ENCODE measurements at regions not wholly inside any gene's neighbourhood (a gene's known extent, or its start where the extent isn't known, plus 50 kb on each side); places are given as distances from the start of the nearest gene placed in this dataset.
"Not testable (repeated sequence)": the region's sequence is repeated elsewhere in the genome, so short reads cannot be mapped to it uniquely, and the experiment has no call there.

DNA sequence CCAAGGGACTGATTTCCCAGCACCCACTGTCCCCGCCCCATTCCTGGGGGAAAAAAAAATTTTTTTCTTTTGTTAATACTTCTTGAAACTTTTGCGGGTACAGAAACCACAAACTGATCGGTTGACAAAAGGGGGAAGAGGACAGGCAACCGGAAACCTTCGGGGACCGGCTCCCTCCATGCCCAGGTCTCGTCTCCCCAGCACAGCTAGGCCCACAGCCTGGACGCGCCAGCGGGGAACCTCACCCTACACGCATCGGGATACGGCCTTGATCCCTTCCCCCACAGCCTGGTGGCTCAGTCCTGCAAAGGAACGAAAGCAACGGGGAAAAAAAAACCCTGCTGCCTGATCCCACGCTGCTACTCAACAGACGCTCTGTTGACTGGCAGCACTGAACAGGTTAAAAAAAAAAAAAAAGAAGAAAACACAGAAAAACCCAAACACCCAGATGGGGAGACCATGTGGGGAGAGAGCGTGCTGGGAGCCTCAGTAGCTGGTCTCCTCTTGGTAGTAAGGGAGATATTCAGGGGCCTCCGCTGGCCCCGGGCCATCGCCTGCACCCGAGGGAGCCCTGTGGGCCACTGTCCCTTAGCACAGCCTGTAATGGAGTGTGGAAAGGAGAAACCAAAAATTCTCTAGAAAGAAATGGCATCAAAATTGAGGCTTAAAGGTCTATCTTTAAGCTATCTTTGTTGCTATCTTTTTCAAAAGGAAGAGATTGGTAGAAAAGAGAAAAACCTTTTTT lies 185.7 kb downstream of the POTEC start:
- POLR2A ChIA-PET (ENCODE audit: partially characterized antibody); H2BK15ac ChIP-seq (ENCODE audit: low read length); H3K9ac ChIP-seq (replicated peaks in 1 of 4; ENCODE audit: extremely low read depth in 1 of 4, low read depth in 3 of 4, low read length in 3 of 4); H4K91ac ChIP-seq (replicated peaks; ENCODE audit: insufficient read length, low read length); H3K4ac ChIP-seq (replicated peaks; ENCODE audit: insufficient read length, low read depth, low read length); H3K4me1 ChIP-seq (replicated peaks in 1 of 4; ENCODE audit: control insufficient read depth in 3 of 4, insufficient read depth in 4 of 4, low read length in 3 of 4); H3K79me2 ChIP-seq (ENCODE audit: control insufficient read depth in 1 of 2, insufficient read depth in 2 of 2, low read length in 2 of 2); H3K23ac ChIP-seq (ENCODE audit: insufficient read length); H2BK20ac ChIP-seq (ENCODE audit: low read length); H3K4me3 ChIP-seq (ENCODE audit: extremely low read depth in 1 of 4, insufficient read depth in 2 of 4, low read depth in 3 of 4, low read length in 4 of 4); H3K79me1 ChIP-seq (ENCODE audit: low read depth, low read length); H2BK12ac ChIP-seq (ENCODE audit: low read depth, low read length); H3K27ac ChIP-seq (ENCODE audit: low read depth, low read length); H2AK5ac ChIP-seq (ENCODE audit: low read depth, low read length); H3K36me3 ChIP-seq (ENCODE audit: control insufficient read depth in 2 of 4, insufficient read depth in 4 of 4, low read length in 3 of 4); H2BK5ac ChIP-seq (ENCODE audit: low read depth, low read length); DNase-seq (ENCODE audit: low read depth in 1 of 2, low spot score in 2 of 2); H2BK120ac ChIP-seq (replicated peaks; ENCODE audit: low read depth, low read length); FAIRE-seq; H3K18ac ChIP-seq (ENCODE audit: extremely low read depth, low read length); H4K5ac ChIP-seq (ENCODE audit: insufficient read length, low read depth, low read length); H3K4me2 ChIP-seq (ENCODE audit: insufficient read depth in 1 of 2, low read depth in 2 of 2, low read length in 2 of 2); H3K23me2 ChIP-seq (ENCODE audit: low read depth, low read length); H4K20me1 ChIP-seq (replicated peaks in 1 of 2; ENCODE audit: control insufficient read depth in 1 of 2, insufficient read depth in 2 of 2, low read length in 2 of 2); H3K14ac ChIP-seq (ENCODE audit: insufficient read length); H2AFZ ChIP-seq (ENCODE audit: low read length); H3K27me3 ChIP-seq (replicated peaks in 1 of 4; ENCODE audit: control insufficient read depth in 3 of 4, extremely low read depth in 1 of 4, insufficient read depth in 3 of 4, low read length in 3 of 4); H3K56ac ChIP-seq (replicated peaks; ENCODE audit: insufficient read length, low read depth, low read length); H4K8ac ChIP-seq (ENCODE audit: extremely low read depth, insufficient read depth, low read length); CTCF ChIA-PET (ENCODE audit: partially characterized antibody): not testable (repeated sequence)
- H3K9me3 ChIP-seq (ENCODE audit: insufficient read depth in 2 of 2, low read depth in 1 of 2, low read length in 1 of 2) = peaks cover 6 to 34% of the 10 kb centered on the region in 2 experiments; a peak in 3 of 4 replicates
- WGBS, 2 experiments (ENCODE audit: extremely low coverage in 1 of 2, insufficient coverage in 1 of 2, insufficient read length in 1 of 2, insufficient replicate concordance in 2 of 2, low coverage in 1 of 2, low lambda C conversion rate in 2 of 2, missing lambda C conversion rate in 1 of 2) = 92% methylated on average over 10 of the region's 22 CpGs; no CpG with 5 or more reads in 1 of the 2 experiments

GRCh38 chr18:14342170-14342569 lies 201.2 kb downstream of the POTEC start:
- H2BK5ac ChIP-seq (ENCODE audit: low read depth, low read length); H3K4me1 ChIP-seq (replicated peaks in 1 of 4; ENCODE audit: control insufficient read depth in 3 of 4, insufficient read depth in 4 of 4, low read length in 3 of 4); H4K5ac ChIP-seq (ENCODE audit: insufficient read length, low read depth, low read length); H3K4ac ChIP-seq (replicated peaks; ENCODE audit: insufficient read length, low read depth, low read length); H3K36me3 ChIP-seq (ENCODE audit: control insufficient read depth in 2 of 4, insufficient read depth in 4 of 4, low read length in 3 of 4); H3K23me2 ChIP-seq (ENCODE audit: low read depth, low read length); H2BK12ac ChIP-seq (ENCODE audit: low read depth, low read length); H3K18ac ChIP-seq (ENCODE audit: extremely low read depth, low read length); H4K20me1 ChIP-seq (replicated peaks in 1 of 2; ENCODE audit: control insufficient read depth in 1 of 2, insufficient read depth in 2 of 2, low read length in 2 of 2); H3K4me2 ChIP-seq (ENCODE audit: insufficient read depth in 1 of 2, low read depth in 2 of 2, low read length in 2 of 2); H2BK15ac ChIP-seq (ENCODE audit: low read length); H2BK20ac ChIP-seq (ENCODE audit: low read length); H3K56ac ChIP-seq (replicated peaks; ENCODE audit: insufficient read length, low read depth, low read length); H3K4me3 ChIP-seq (ENCODE audit: extremely low read depth in 1 of 4, insufficient read depth in 2 of 4, low read depth in 3 of 4, low read length in 4 of 4); H4K8ac ChIP-seq (ENCODE audit: extremely low read depth, insufficient read depth, low read length); H3K27me3 ChIP-seq (replicated peaks in 1 of 4; ENCODE audit: control insufficient read depth in 3 of 4, extremely low read depth in 1 of 4, insufficient read depth in 3 of 4, low read length in 3 of 4); H3K27ac ChIP-seq (ENCODE audit: low read depth, low read length); H2AFZ ChIP-seq (ENCODE audit: low read length); H3K79me2 ChIP-seq (ENCODE audit: control insufficient read depth in 1 of 2, insufficient read depth in 2 of 2, low read length in 2 of 2); H3K14ac ChIP-seq (ENCODE audit: insufficient read length); H3K79me1 ChIP-seq (ENCODE audit: low read depth, low read length); H2AK5ac ChIP-seq (ENCODE audit: low read depth, low read length); H2BK120ac ChIP-seq (replicated peaks; ENCODE audit: low read depth, low read length); H3K23ac ChIP-seq (ENCODE audit: insufficient read length); H3K9ac ChIP-seq (replicated peaks in 1 of 4; ENCODE audit: extremely low read depth in 1 of 4, low read depth in 3 of 4, low read length in 3 of 4); DNase-seq (ENCODE audit: low read depth in 1 of 2, low spot score in 2 of 2); H4K91ac ChIP-seq (replicated peaks; ENCODE audit: insufficient read length, low read length); FAIRE-seq; POLR2A ChIA-PET (ENCODE audit: partially characterized antibody); CTCF ChIA-PET (ENCODE audit: partially characterized antibody): not testable (repeated sequence)
- peaks cover 12 to 56% of the 10 kb centered on the region in 2 experiments for H3K9me3 ChIP-seq (ENCODE audit: insufficient read depth in 2 of 2, low read depth in 1 of 2, low read length in 1 of 2)
- WGBS, 2 experiments (ENCODE audit: extremely low coverage in 1 of 2, insufficient coverage in 1 of 2, insufficient read length in 1 of 2, insufficient replicate concordance in 2 of 2, low coverage in 1 of 2, low lambda C conversion rate in 2 of 2, missing lambda C conversion rate in 1 of 2) = 51% methylated on average over 3 of the region's 3 CpGs; no CpG with 5 or more reads in 1 of the 2 experiments

All from H1 (cell line).